ENCODE measurements at regions not wholly inside any gene's neighbourhood (a gene's known extent, or its start where the extent isn't known, plus 50 kb on each side); places are given as distances from the start of the nearest gene placed in this dataset.

GRCh38 chr14:42642787-42643186 is 1036.1 kb downstream of the LRFN5 start:
- Histone ChIP-seq H3K9me2 (ENCODE audit: insufficient read depth) (no peaks in the 10 kb centered on the region), H2AFZ (no peak overlapping the region), H3K27ac (ENCODE audit: low read depth) (no peak overlapping the region), H4K20me1 (replicated peaks; ENCODE audit: insufficient read depth) (no peaks in the 10 kb centered on the region), H3K4me3 (no peak overlapping the region), H3K27me3 (ENCODE audit: insufficient read depth) (no peaks in the 10 kb centered on the region), H3K79me2 (replicated peaks; ENCODE audit: insufficient read depth) (no peaks in the 10 kb centered on the region), H3K4me2 (no peak overlapping the region), H3K4me1 (ENCODE audit: insufficient read depth) (no peaks in the 10 kb centered on the region), H3K36me3 (ENCODE audit: insufficient read depth) (no peaks in the 10 kb centered on the region), H3F3A (replicated peaks; ENCODE audit: low read depth) (no peaks in the 10 kb centered on the region)
- H3K36me3 Mint-ChIP-seq (ENCODE audit: low read depth): no peaks in the 10 kb centered on the region
- H3K27me3 Mint-ChIP-seq (ENCODE audit: insufficient read depth, low read depth, poor library complexity): no peaks in the 10 kb centered on the region
- no peaks in the 10 kb centered on the region for H3K4me1 Mint-ChIP-seq
- no peak for DNase-seq (ENCODE audit: low spot score)
- H3K9me3 Mint-ChIP-seq: peaks cover 14% of the 10 kb centered on the region; the same call in 2 of the 3 replicates
- no peak overlapping the region for H3K4me3 Mint-ChIP-seq
- TF ChIP-seq NANOG (IDR thresholded peaks at IDR 0.05; ENCODE audit: borderline replicate concordance) (no peak), ZNF462 (CRISPR knock-in tag; IDR thresholded peaks at IDR 0.05) (no peak), CREB1 (CRISPR knock-in tag; IDR thresholded peaks at IDR 0.05; ENCODE audit: low read depth) (no peak), EZH2 (IDR thresholded peaks at IDR 0.05; ENCODE audit: low read depth, unreplicated experiment) (no peak), CTCF (conservative IDR thresholded peaks at IDR 0.05; ENCODE audit: low read depth in 2 of 2) (no peak)
- TF ChIP-seq, protein P1, sequence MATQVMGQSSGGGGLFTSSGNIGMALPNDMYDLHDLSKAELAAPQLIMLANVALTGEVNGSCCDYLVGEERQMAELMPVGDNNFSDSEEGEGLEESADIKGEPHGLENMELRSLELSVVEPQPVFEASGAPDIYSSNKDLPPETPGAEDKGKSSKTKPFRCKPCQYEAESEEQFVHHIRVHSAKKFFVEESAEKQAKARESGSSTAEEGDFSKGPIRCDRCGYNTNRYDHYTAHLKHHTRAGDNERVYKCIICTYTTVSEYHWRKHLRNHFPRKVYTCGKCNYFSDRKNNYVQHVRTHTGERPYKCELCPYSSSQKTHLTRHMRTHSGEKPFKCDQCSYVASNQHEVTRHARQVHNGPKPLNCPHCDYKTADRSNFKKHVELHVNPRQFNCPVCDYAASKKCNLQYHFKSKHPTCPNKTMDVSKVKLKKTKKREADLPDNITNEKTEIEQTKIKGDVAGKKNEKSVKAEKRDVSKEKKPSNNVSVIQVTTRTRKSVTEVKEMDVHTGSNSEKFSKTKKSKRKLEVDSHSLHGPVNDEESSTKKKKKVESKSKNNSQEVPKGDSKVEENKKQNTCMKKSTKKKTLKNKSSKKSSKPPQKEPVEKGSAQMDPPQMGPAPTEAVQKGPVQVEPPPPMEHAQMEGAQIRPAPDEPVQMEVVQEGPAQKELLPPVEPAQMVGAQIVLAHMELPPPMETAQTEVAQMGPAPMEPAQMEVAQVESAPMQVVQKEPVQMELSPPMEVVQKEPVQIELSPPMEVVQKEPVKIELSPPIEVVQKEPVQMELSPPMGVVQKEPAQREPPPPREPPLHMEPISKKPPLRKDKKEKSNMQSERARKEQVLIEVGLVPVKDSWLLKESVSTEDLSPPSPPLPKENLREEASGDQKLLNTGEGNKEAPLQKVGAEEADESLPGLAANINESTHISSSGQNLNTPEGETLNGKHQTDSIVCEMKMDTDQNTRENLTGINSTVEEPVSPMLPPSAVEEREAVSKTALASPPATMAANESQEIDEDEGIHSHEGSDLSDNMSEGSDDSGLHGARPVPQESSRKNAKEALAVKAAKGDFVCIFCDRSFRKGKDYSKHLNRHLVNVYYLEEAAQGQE (IDR thresholded peaks at IDR 0.05; ENCODE audit: unreplicated experiment): no peak
- no peak for ATAC-seq
- H3K27ac Mint-ChIP-seq: no peak overlapping the region

Data from GM23338 (cell line).